GM10266 (cell line): ENCODE measurements at regions not wholly inside any gene's neighbourhood (a gene's known extent, or its start where the extent isn't known, plus 50 kb on each side); places are given as distances from the start of the nearest gene placed in this dataset.
"Not testable (repeated sequence)": the region's sequence is repeated elsewhere in the genome, so short reads cannot be mapped to it uniquely, and the experiment has no call there.

Experiments used
- DNase-seq: peaks from one replicate; pipeline ENCODE4 v3.0.0; 2012; ENCODE audit errors: extremely low spot score
- CTCF ChIP-seq: IDR thresholded peaks from 2 replicates; pipeline ENCODE4 v1.5.1; 2012; ENCODE audit warnings: mild to moderate bottlenecking, low read depth; ENCODE audit not compliant: control insufficient read depth, insufficient read depth; ENCODE audit errors: missing control alignments

DNA sequence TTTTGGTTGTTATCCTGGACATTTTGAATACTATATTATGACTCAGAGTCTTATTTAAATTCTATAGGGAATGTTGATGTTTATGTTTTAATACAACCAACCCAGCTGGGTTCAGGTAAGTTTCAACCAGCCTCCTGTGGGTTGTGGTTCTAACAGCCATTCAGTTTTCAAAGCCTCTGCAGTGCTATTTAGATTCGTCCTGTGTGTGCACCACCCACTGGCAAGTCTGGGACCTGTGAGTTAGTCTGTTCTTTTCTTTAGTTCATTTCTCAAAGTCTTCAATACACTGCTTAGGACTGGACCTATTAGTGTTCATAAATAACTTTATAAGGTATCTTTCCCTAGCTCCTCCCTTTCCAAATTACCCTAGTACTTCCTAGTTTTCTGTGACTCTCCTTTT is 170.6 kb downstream of the TMEM132E start:
- TF ChIP-seq CTCF, result no peak
- DNase-seq, result no peak

GRCh38 chr17:34741967-34742366 is 162.6 kb downstream of the TMEM132E start:
- no peak for TF ChIP-seq CTCF
- no peak for DNase-seq

DNA sequence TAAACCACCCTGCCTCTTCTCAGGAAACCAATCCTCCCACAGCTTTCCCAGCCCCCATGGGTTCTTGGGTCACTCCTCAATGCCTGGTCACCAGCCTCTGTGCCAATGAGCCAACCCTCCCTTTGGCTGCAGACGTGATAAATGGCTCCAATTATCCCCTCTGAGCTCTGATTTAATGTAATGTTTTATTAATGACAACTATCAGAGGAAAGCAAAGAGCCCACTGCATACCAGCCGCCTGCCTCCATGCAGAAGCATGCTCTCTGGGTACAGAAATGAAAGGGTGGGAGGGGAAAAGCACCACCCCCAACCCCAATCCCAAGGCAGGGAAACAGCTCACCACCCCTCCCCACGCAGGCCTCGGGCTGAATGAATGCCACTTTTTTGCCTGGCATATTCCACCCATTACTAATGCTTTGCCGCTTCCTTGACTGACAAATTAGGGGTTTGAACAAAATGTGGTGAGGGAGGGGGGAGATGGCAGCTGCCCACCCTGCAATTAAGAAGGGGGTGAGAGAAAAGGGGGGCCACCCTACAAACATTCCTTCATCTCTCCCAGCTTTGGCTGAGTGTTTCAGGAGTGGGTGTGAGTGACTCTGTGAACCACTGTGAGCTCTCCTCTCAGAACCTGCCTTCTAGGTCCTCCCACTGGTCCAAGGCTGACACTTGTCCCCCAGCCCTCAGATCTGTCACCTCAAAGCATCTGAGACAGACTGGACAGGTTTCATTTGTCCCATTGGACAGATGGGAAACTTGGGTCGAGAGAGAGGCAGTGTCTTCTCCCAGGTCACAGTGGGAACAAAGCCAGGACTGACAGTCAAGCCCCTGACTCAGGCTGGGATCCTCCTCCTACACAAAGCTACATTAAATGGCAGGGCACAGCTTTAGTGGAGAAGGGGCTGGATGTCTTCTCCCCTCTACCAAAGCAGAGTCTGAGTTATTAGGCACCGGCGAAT is 161.5 kb downstream of the TMEM132E start:
- DNase-seq, result no peak
- no peak for TF ChIP-seq CTCF

DNA sequence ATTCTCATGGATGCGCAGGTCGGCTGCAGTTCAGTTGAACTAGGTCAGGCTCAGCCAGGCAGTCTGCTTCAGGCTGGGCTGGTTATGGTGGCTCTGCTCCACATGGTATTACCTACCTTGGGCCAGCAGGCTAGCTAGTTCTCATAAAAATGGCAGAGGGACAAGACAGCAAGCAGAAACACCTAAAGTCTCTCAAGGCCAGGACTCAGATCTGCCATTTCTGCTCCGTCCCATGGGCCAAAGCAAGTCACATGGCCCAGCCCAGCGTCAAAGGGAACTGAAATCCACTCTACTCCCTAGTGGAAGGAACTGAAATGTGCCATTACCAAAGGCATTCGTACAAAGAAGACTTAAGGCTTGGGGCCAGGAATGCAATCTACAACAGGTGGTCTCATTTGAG is 160.0 kb downstream of the TMEM132E start:
- DNase-seq, result no peak
- TF ChIP-seq CTCF, result no peak

GRCh38 chr17:34737673-34738072 is 158.3 kb downstream of the TMEM132E start:
- not testable (repeated sequence) for DNase-seq

- TF ChIP-seq CTCF, result no peak
Observed at GRCh38 chr17:34736611-34737010, 157.2 kb downstream of the TMEM132E start.

DNA sequence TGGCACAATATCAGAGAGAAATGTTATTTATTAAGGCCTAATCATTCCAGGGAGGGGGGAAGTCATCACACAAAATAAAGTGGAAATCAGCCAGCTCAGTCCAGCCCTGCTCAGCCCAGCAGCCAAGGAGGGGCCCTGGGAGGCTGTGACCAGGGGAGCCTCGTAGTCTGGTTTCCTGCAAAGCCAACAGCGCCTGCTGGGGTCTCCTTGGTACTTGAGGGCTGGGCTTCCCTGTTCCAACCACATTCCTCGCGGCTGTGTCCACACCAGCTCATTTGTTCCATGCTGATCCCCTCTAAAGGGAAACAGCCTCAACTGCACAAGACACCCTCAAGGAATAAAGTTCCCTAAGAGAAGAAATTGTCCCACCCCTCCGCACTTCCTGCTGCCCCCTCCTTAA is 154.0 kb downstream of the TMEM132E start:
- TF ChIP-seq CTCF, result no peak
- no peak for DNase-seq

More at GRCh38 chr17:34736611-34737010, 157.2 kb downstream of the TMEM132E start:
- DNase-seq, result no peak

DNA sequence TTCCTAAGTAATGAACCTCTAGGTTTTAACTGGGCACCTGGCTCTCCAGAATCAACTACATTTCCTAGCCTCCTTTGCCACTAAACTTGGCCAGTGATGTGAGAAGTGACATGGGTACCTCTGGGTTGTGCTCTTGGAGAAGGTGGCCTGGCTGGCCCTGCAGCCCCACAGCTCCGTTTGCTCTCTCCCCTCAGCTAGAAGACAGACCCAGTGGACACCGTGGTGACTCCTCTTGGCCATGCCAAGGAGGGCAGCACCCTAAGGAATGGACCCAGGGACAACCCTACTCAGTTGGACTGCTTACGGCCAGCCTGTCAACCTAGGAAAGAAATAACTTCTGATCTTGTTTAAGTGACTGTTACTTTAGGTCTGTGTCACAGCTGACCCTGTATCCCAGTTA is 151.4 kb downstream of the TMEM132E start:
- TF ChIP-seq CTCF, result no peak
- no peak for DNase-seq
